ENCODE measurements at regions not wholly inside any gene's neighbourhood (a gene's known extent, or its start where the extent isn't known, plus 50 kb on each side); places are given as distances from the start of the nearest gene placed in this dataset.

DNA sequence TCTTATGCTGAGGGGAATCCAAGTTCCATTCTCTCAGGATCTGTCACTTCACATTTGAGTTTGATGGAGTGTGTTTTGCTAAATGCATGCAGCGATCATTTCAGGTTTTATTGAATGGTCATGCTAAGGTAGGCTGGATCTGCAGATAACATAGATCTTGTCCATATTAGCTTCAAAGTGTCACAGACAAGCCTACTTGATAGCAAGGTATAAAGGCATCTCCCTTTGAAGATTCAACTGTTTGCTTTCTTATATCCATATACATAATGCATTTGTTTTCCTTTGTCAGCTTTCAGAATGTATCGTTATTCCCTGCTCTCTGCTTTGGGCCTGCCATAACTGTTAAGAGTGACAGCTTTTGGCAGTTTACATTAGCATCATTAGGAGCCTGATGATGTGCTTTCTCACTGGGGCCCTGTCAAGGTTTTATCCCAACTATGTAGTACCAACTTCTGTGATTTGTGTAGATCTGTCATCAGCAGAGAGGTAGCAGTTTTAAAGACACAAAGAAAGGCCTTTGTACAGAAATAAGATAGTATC, 604.3 kb upstream of the CDH7 start:
- Histone ChIP-seq H3K27ac (ENCODE audit: low read length) (no peak overlapping the region), H3K9me2 (replicated peaks; ENCODE audit: low read length) (no peaks in the 10 kb centered on the region), H3K9me3 (ENCODE audit: low read length) (no peaks in the 10 kb centered on the region), H3F3A (ENCODE audit: low read length, unreplicated experiment) (no peaks in the 10 kb centered on the region), H3K27me3 (ENCODE audit: low read length) (no peaks in the 10 kb centered on the region), H4K20me1 (ENCODE audit: low read length) (no peaks in the 10 kb centered on the region), H3K36me3 (ENCODE audit: low read depth, low read length) (no peaks in the 10 kb centered on the region), H2AFZ (ENCODE audit: low read length) (no peak overlapping the region), H3K4me2 (ENCODE audit: low read length) (no peak overlapping the region), H3K79me2 (ENCODE audit: low read length) (no peaks in the 10 kb centered on the region), H3K9ac (ENCODE audit: low read length) (no peak overlapping the region), H3K4me3 (ENCODE audit: low read length) (no peak overlapping the region), H3K4me1 (ENCODE audit: insufficient read depth, low read length) (no peaks in the 10 kb centered on the region)
- TF ChIP-seq, protein P1, sequence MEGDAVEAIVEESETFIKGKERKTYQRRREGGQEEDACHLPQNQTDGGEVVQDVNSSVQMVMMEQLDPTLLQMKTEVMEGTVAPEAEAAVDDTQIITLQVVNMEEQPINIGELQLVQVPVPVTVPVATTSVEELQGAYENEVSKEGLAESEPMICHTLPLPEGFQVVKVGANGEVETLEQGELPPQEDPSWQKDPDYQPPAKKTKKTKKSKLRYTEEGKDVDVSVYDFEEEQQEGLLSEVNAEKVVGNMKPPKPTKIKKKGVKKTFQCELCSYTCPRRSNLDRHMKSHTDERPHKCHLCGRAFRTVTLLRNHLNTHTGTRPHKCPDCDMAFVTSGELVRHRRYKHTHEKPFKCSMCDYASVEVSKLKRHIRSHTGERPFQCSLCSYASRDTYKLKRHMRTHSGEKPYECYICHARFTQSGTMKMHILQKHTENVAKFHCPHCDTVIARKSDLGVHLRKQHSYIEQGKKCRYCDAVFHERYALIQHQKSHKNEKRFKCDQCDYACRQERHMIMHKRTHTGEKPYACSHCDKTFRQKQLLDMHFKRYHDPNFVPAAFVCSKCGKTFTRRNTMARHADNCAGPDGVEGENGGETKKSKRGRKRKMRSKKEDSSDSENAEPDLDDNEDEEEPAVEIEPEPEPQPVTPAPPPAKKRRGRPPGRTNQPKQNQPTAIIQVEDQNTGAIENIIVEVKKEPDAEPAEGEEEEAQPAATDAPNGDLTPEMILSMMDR (conservative IDR thresholded peaks at IDR 0.05; ENCODE audit: low read depth, low read length), result no peak
- TF ChIP-seq EZH2phosphoT487 (IDR thresholded peaks at IDR 0.05; ENCODE audit: borderline replicate concordance, low read length) (no peak), EZH2 (IDR thresholded peaks at IDR 0.05; ENCODE audit: low read length, unreplicated experiment) (no peak)
- ChIA-PET POLR2A (ENCODE audit: unreplicated experiment) (no interaction called here), CTCF (no interaction called here)
- ATAC-seq (no peak), DNase-seq (no peak)
- intact Hi-C loops (cut with micrococcal nuclease), result no loop called here
- no TSS peak for BruUV-seq (replicated peaks)

DNA sequence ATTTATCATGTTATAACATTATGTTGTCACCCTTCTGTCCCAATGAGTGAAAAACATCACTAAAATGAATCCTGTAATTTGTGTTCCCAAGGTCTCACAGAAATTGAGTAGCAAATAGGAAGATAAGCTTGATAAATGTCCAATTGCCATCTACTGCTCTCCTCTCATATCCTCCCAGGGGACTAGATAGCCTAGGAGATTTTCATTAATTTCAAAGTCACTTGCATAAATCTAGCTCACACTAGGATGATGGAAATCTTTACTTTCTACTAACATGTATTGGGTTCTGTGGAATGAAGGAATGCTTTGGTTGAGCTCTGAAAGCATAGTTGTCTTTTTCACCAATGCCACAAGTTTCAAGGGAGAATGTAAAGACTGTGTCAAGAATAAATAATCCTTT, 605.5 kb upstream of the CDH7 start:
- Histone ChIP-seq H3K36me3 (ENCODE audit: low read depth, low read length) (no peaks in the 10 kb centered on the region), H3K9me3 (ENCODE audit: low read length) (no peaks in the 10 kb centered on the region), H3K27me3 (ENCODE audit: low read length) (no peaks in the 10 kb centered on the region), H2AFZ (ENCODE audit: low read length) (no peak overlapping the region), H3K4me2 (ENCODE audit: low read length) (no peak overlapping the region), H3K4me3 (ENCODE audit: low read length) (no peak overlapping the region), H3F3A (ENCODE audit: low read length, unreplicated experiment) (no peaks in the 10 kb centered on the region), H3K4me1 (ENCODE audit: insufficient read depth, low read length) (no peaks in the 10 kb centered on the region), H3K79me2 (ENCODE audit: low read length) (no peaks in the 10 kb centered on the region), H3K9me2 (replicated peaks; ENCODE audit: low read length) (no peaks in the 10 kb centered on the region), H3K9ac (ENCODE audit: low read length) (no peak overlapping the region), H4K20me1 (ENCODE audit: low read length) (no peaks in the 10 kb centered on the region), H3K27ac (ENCODE audit: low read length) (no peak overlapping the region)
- intact Hi-C loops (cut with micrococcal nuclease), result no loop called here
- POLR2A ChIA-PET (ENCODE audit: unreplicated experiment), result no interaction called here
- CTCF ChIA-PET, result no interaction called here
- DNase-seq, result no peak
- no TSS peak for BruUV-seq (replicated peaks)
- ATAC-seq, result no peak
- TF ChIP-seq EZH2 (IDR thresholded peaks at IDR 0.05; ENCODE audit: low read length, unreplicated experiment), result no peak
- no peak for TF ChIP-seq EZH2phosphoT487 (IDR thresholded peaks at IDR 0.05; ENCODE audit: borderline replicate concordance, low read length)

DNA sequence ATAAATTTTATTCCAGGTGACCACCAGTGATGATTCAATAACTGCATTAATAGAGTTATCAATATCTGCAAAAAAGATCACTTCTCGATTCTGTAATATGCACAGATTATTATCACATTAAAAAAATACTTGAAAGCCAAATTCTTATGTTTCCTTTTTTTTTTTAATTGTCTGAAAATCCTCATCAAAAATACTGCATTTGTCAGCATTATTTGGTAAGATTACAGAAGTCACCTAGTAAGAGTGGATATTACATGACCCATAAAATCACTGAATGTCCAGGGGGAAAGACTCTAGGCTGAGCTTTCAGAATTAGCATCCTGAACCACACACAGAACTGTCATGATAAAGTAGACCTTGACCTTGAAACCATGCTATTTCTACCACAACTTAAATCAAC, 617.2 kb upstream of the CDH7 start:
- H3K4me1 ChIP-seq (ENCODE audit: insufficient read depth, low read length), result no peaks in the 10 kb centered on the region
- no peaks in the 10 kb centered on the region for H3K9me3 ChIP-seq (ENCODE audit: low read length)
- H3K27me3 ChIP-seq (ENCODE audit: low read length), result no peaks in the 10 kb centered on the region
- no peak for DNase-seq
- BruUV-seq (replicated peaks), result no TSS peak
- H3K9me2 ChIP-seq (replicated peaks; ENCODE audit: low read length), result no peaks in the 10 kb centered on the region
- intact Hi-C loops (cut with micrococcal nuclease), result no loop called here
- no peaks in the 10 kb centered on the region for H4K20me1 ChIP-seq (ENCODE audit: low read length)
- no peak overlapping the region for H3K27ac ChIP-seq (ENCODE audit: low read length)
- no peak overlapping the region for H3K9ac ChIP-seq (ENCODE audit: low read length)
- H3K4me2 ChIP-seq (ENCODE audit: low read length), result no peak overlapping the region
- no peak overlapping the region for H3K4me3 ChIP-seq (ENCODE audit: low read length)
- CTCF ChIA-PET, result no interaction called here
- no peak for ATAC-seq
- TF ChIP-seq EZH2 (IDR thresholded peaks at IDR 0.05; ENCODE audit: low read length, unreplicated experiment) (no peak), EZH2phosphoT487 (IDR thresholded peaks at IDR 0.05; ENCODE audit: borderline replicate concordance, low read length) (no peak)
- TF ChIP-seq, protein P1 (conservative IDR thresholded peaks at IDR 0.05; ENCODE audit: low read depth, low read length), result no peak
- no peak overlapping the region for H2AFZ ChIP-seq (ENCODE audit: low read length)
- no peaks in the 10 kb centered on the region for H3K36me3 ChIP-seq (ENCODE audit: low read depth, low read length)
- H3K79me2 ChIP-seq (ENCODE audit: low read length), result no peaks in the 10 kb centered on the region
- no peaks in the 10 kb centered on the region for H3F3A ChIP-seq (ENCODE audit: low read length, unreplicated experiment)
- POLR2A ChIA-PET (ENCODE audit: unreplicated experiment), result no interaction called here

All from PC-3 (cell line).